Peyer's patch (tissue), 4 donors: ENCODE measurements at regions not wholly inside any gene's neighbourhood (a gene's known extent, or its start where the extent isn't known, plus 50 kb on each side); places are given as distances from the start of the nearest gene placed in this dataset.

Source experiments
- DNase-seq, 3 donors: peaks; one replicate each; pipeline ENCODE4 v3.0.0-alpha.2; 2017 to 2019
- H3K27ac ChIP-seq, 4 donors: fragments of 200-600 bp; sonication (generic); one replicate each; pipeline ENCODE4 v1.5.1; 2016 to 2019
- H3K27me3 ChIP-seq, 2 donors: fragments of 200-600 bp; sonication (generic); one replicate each; pipeline ENCODE4 v1.5.1; 2019
- H3K36me3 ChIP-seq, 3 donors: fragments of 200-600 bp; sonication (generic); one replicate each; pipeline ENCODE4 v1.5.1; 2016 to 2019
- H3K4me1 ChIP-seq, 4 donors: fragments of 200-600 bp; sonication (generic); one replicate each; pipeline ENCODE4 v1.5.1; 2016 to 2019
- H3K4me3 ChIP-seq, 4 donors: fragments of 200-600 bp; sonication (generic); 1 replicate in 3 of 4; 2 replicates in 1 of 4; pipeline ENCODE4 v1.5.1; 2016 to 2019; ENCODE audit warnings: mild to moderate bottlenecking in 1 of 4
- H3K9me3 ChIP-seq, 4 donors: fragments of 200-600 bp; sonication (generic); one replicate each; pipeline ENCODE4 v1.5.1; 2016 to 2019; ENCODE audit warnings: mild to moderate bottlenecking in 1 of 4
- CTCF ChIP-seq, 6 experiments: fragments of 450-650 bp in 4 of 6; fragments of 200-600 bp in 2 of 6; sonication (generic) in 1 of 6; IDR thresholded peaks; one replicate each; pipeline ENCODE4 v1.5.1; 2017 to 2019; ENCODE audit warnings: antibody characterized with exemption in 6 of 6, mild to moderate bottlenecking in 3 of 6, moderate library complexity in 1 of 6
- POLR2A ChIP-seq, 2 donors: fragments of 450-650 bp; IDR thresholded peaks; one replicate each; pipeline ENCODE4 v1.5.1; 2017; ENCODE audit warnings: antibody characterized with exemption in 2 of 2, mild to moderate bottlenecking in 2 of 2, moderate library complexity in 2 of 2

- no peak for DNase-seq
- Histone ChIP-seq H3K9me3 (no peaks in the 10 kb centered on the region), H3K27me3 (no peaks in the 10 kb centered on the region), H3K4me1 (peaks cover 0 to 8% (median 0%) of the 10 kb centered on the region in 4 donors), H3K27ac (no peak overlapping the region), H3K36me3 (no peaks in the 10 kb centered on the region), H3K4me3 (no peak overlapping the region)
- TF ChIP-seq CTCF (IDR thresholded peaks at IDR 0.05) (no peak), POLR2A (IDR thresholded peaks at IDR 0.05) (no peak)
These were observed 458.6 kb upstream of the JARID2 start for GRCh38 chr6:14787250-14787649.

- H3K4me3 ChIP-seq = no peak overlapping the region
- no peaks in the 10 kb centered on the region for H3K9me3 ChIP-seq
- H3K36me3 ChIP-seq = no peaks in the 10 kb centered on the region
- H3K27me3 ChIP-seq = no peaks in the 10 kb centered on the region
- H3K27ac ChIP-seq = no peak overlapping the region
- peaks cover 0 to 10% (median 0%) of the 10 kb centered on the region in 4 donors for H3K4me1 ChIP-seq
- DNase-seq = no peak
- no peak for TF ChIP-seq POLR2A (IDR thresholded peaks at IDR 0.05)
- no peak for TF ChIP-seq CTCF (IDR thresholded peaks at IDR 0.05)
These were observed 458.2 kb upstream of the JARID2 start for GRCh38 chr6:14787677-14788076.

GRCh38 chr6:14789996-14790395 lies 455.9 kb upstream of the JARID2 start:
- DNase-seq = no peak
- TF ChIP-seq POLR2A (IDR thresholded peaks at IDR 0.05) (no peak), CTCF (IDR thresholded peaks at IDR 0.05) (no peak)

GRCh38 chr6:14790976-14791375 lies 454.9 kb upstream of the JARID2 start:
- H3K36me3 ChIP-seq = no peaks in the 10 kb centered on the region
- H3K27me3 ChIP-seq = no peaks in the 10 kb centered on the region
- no peaks in the 10 kb centered on the region for H3K9me3 ChIP-seq
- TF ChIP-seq CTCF (IDR thresholded peaks at IDR 0.05) = no peak
- DNase-seq = no peak
- H3K4me1 ChIP-seq = peaks cover 0 to 10% (median 0%) of the 10 kb centered on the region in 4 donors
- H3K27ac ChIP-seq = no peak overlapping the region
- H3K4me3 ChIP-seq = no peak overlapping the region

More at GRCh38 chr6:14789996-14790395, 455.9 kb upstream of the JARID2 start:
- no peaks in the 10 kb centered on the region for H3K9me3 ChIP-seq
- H3K4me1 ChIP-seq = peaks cover 0 to 10% (median 0%) of the 10 kb centered on the region in 4 donors
- H3K27ac ChIP-seq = no peak overlapping the region
- no peaks in the 10 kb centered on the region for H3K36me3 ChIP-seq
- H3K27me3 ChIP-seq = no peaks in the 10 kb centered on the region
- H3K4me3 ChIP-seq = no peak overlapping the region

GRCh38 chr6:14791526-14791925 lies 454.3 kb upstream of the JARID2 start:
- no peaks in the 10 kb centered on the region for H3K27me3 ChIP-seq
- H3K4me3 ChIP-seq = no peak overlapping the region
- TF ChIP-seq CTCF (IDR thresholded peaks at IDR 0.05) (no peak), POLR2A (IDR thresholded peaks at IDR 0.05) (no peak)
- peaks cover 0 to 10% (median 0%) of the 10 kb centered on the region in 4 donors for H3K4me1 ChIP-seq
- no peaks in the 10 kb centered on the region for H3K9me3 ChIP-seq
- no peaks in the 10 kb centered on the region for H3K36me3 ChIP-seq
- no peak for DNase-seq
- H3K27ac ChIP-seq = no peak overlapping the region
